H9 (cell line): ENCODE measurements at regions not wholly inside any gene's neighbourhood (a gene's known extent, or its start where the extent isn't known, plus 50 kb on each side); places are given as distances from the start of the nearest gene placed in this dataset.

Source experiments
- DNase-seq: peaks from one replicate; pipeline ENCODE4 v3.0.0-alpha.2; 2017
- H2AFZ ChIP-seq: one replicate; pipeline ENCODE4 v1.6.1; 2013; ENCODE audit warnings: mild to moderate bottlenecking, low read length, control low read depth, moderate library complexity
- H2AK5ac ChIP-seq: 2 replicates; pipeline ENCODE4 v1.6.1; 2013; ENCODE audit warnings: low read length, control low read depth, mixed read lengths; ENCODE audit not compliant: insufficient read length
- H2BK120ac ChIP-seq: one replicate; pipeline ENCODE4 v1.6.1; 2013; ENCODE audit warnings: low read depth, mild to moderate bottlenecking, low read length, control low read depth, inconsistent platforms; ENCODE audit not compliant: poor library complexity, severe bottlenecking
- H2BK12ac ChIP-seq: 2 replicates; pipeline ENCODE4 v1.6.1; 2013; ENCODE audit warnings: low read length, control low read depth, mixed read lengths, low read depth; ENCODE audit not compliant: insufficient read length
- H2BK15ac ChIP-seq: 2 replicates; pipeline ENCODE4 v1.6.1; 2013; ENCODE audit warnings: low read depth, low read length, control low read depth
- H2BK20ac ChIP-seq: one replicate; pipeline ENCODE4 v1.6.1; 2013; ENCODE audit warnings: low read depth, mild to moderate bottlenecking, low read length, control low read depth, inconsistent platforms; ENCODE audit not compliant: poor library complexity, severe bottlenecking
- H2BK5ac ChIP-seq: 2 replicates; pipeline ENCODE4 v1.6.1; 2013; ENCODE audit warnings: low read length, control low read depth, mixed read lengths; ENCODE audit not compliant: insufficient read length
- H3K14ac ChIP-seq: 2 replicates; pipeline ENCODE4 v1.6.1; 2013; ENCODE audit warnings: low read length, control low read depth; ENCODE audit not compliant: insufficient read depth
- H3K18ac ChIP-seq: 2 replicates; pipeline ENCODE4 v1.6.1; 2013; ENCODE audit warnings: low read depth, mild to moderate bottlenecking, mixed read lengths, low read length, control low read depth; ENCODE audit not compliant: insufficient read length
- H3K23ac ChIP-seq: 2 replicates; pipeline ENCODE4 v1.6.1; 2013; ENCODE audit warnings: low read length, control low read depth, mixed read lengths, low read depth; ENCODE audit not compliant: insufficient read length
- H3K23me2 ChIP-seq: 2 replicates; pipeline ENCODE4 v1.6.1; 2013; ENCODE audit warnings: low read depth, mild to moderate bottlenecking, mixed read lengths, low read length, control low read depth; ENCODE audit not compliant: insufficient read length, poor library complexity, severe bottlenecking
- H3K27ac ChIP-seq: 2 replicates; pipeline ENCODE4 v1.5.1; 2013; ENCODE audit warnings: low read length, control low read depth, mixed read lengths, low read depth; ENCODE audit not compliant: insufficient read length
- H3K27me3 ChIP-seq: 2 replicates; pipeline ENCODE4 v1.6.1; 2013; ENCODE audit warnings: low read length, control low read depth, inconsistent platforms; ENCODE audit not compliant: insufficient read depth
- H3K4ac ChIP-seq: 2 replicates; pipeline ENCODE4 v1.6.1; 2013; ENCODE audit warnings: low read depth, mild to moderate bottlenecking, control low read depth, inconsistent platforms, low read length, moderate library complexity
- H3K4me1 ChIP-seq: 2 replicates; pipeline ENCODE4 v1.6.1; 2013; ENCODE audit warnings: low read length, control low read depth, inconsistent platforms; ENCODE audit not compliant: insufficient read depth
- H3K4me2 ChIP-seq: 2 replicates; pipeline ENCODE4 v1.6.1; 2013; ENCODE audit warnings: low read length, control low read depth, mixed read lengths; ENCODE audit not compliant: insufficient read length, insufficient read depth
- H3K56ac ChIP-seq: 2 replicates; pipeline ENCODE4 v1.6.1; 2013; ENCODE audit warnings: low read depth, mild to moderate bottlenecking, mixed read lengths, low read length, control low read depth; ENCODE audit not compliant: insufficient read length
- H3K79me1 ChIP-seq: 2 replicates; pipeline ENCODE4 v1.6.1; 2013; ENCODE audit warnings: low read depth, mild to moderate bottlenecking, moderate library complexity, low read length, control low read depth, inconsistent platforms; ENCODE audit not compliant: insufficient read depth, poor library complexity, severe bottlenecking
- H3K79me2 ChIP-seq: 2 replicates; pipeline ENCODE4 v1.6.1; 2013; ENCODE audit warnings: low read length, control low read depth, inconsistent platforms; ENCODE audit not compliant: insufficient read depth
- H3K9ac ChIP-seq: 2 replicates; pipeline ENCODE4 v1.6.1; 2013; ENCODE audit warnings: low read length, control low read depth, mixed read lengths; ENCODE audit not compliant: insufficient read length; ENCODE audit errors: extremely low read depth
- H3K9me3 ChIP-seq: one replicate; pipeline ENCODE4 v1.6.1; 2013; ENCODE audit warnings: low read depth, low read length, inconsistent platforms; ENCODE audit not compliant: control insufficient read depth
- H3T11ph ChIP-seq: one replicate; pipeline ENCODE4 v1.6.1; 2013; ENCODE audit warnings: mild to moderate bottlenecking, low read length, control low read depth, inconsistent platforms
- H4K20me1 ChIP-seq: one replicate; pipeline ENCODE4 v1.6.1; 2013; ENCODE audit not compliant: control insufficient read depth, insufficient read length, insufficient read depth
- H4K5ac ChIP-seq: 2 replicates; pipeline ENCODE4 v1.6.1; 2013; ENCODE audit warnings: low read depth, mild to moderate bottlenecking, mixed read lengths, low read length, control low read depth; ENCODE audit not compliant: insufficient read length
- H4K8ac ChIP-seq: replicated peaks from 2 replicates; pipeline ENCODE4 v1.6.1; 2013; ENCODE audit warnings: low read length, control low read depth, mixed read lengths, low read depth; ENCODE audit not compliant: insufficient read length
- H4K91ac ChIP-seq: 2 replicates; pipeline ENCODE4 v1.6.1; 2013; ENCODE audit warnings: low read depth, mild to moderate bottlenecking, moderate library complexity, mixed read lengths, low read length, control low read depth; ENCODE audit not compliant: insufficient read length
- H3K27ac Mint-ChIP-seq, 3 experiments: 2 replicates in 2 of 3; 3 replicates in 1 of 3; pipeline ENCODE4 v1.8.0; 2020 to 2021; ENCODE audit warnings: mixed read lengths in 3 of 3, mild to moderate bottlenecking in 1 of 3, moderate library complexity in 1 of 3
- H3K27me3 Mint-ChIP-seq: 2 replicates; pipeline ENCODE4 v1.8.0; 2021; ENCODE audit warnings: low read depth, mild to moderate bottlenecking, moderate library complexity, mixed read lengths
- H3K36me3 Mint-ChIP-seq, 3 experiments: 2 replicates in 2 of 3; 3 replicates in 1 of 3; pipeline ENCODE4 v1.8.0; 2020 to 2021; ENCODE audit warnings: low read depth in 3 of 3, mixed read lengths in 3 of 3; ENCODE audit not compliant: insufficient read depth in 1 of 3
- H3K4me1 Mint-ChIP-seq, 2 experiments: 2 replicates each; pipeline ENCODE4 v1.8.0; 2020; ENCODE audit warnings: mixed read lengths in 2 of 2
- H3K4me3 Mint-ChIP-seq, 2 experiments: 2 replicates in 1 of 2; 3 replicates in 1 of 2; pipeline ENCODE4 v1.8.0; 2020 to 2021; ENCODE audit warnings: mild to moderate bottlenecking in 2 of 2, mixed read lengths in 2 of 2, moderate library complexity in 1 of 2
- H3K9me3 Mint-ChIP-seq, 2 experiments: 2 replicates in 1 of 2; 3 replicates in 1 of 2; pipeline ENCODE4 v1.8.0; 2020; ENCODE audit warnings: mild to moderate bottlenecking in 2 of 2, mixed read lengths in 2 of 2, moderate library complexity in 1 of 2
- CTCF ChIP-seq: fragments of 200-600 bp; sonication (generic); conservative IDR thresholded peaks from 3 replicates; pipeline ENCODE4 v1.8.0; 2021; ENCODE audit warnings: antibody characterized with exemption, mild to moderate bottlenecking
- WGBS: extraction: QIAGEN DNeasy Blood & Tissue Kit; methylation state at CpG from one replicate; pipeline ENCODE4 v1.1.7; 2013; ENCODE audit warnings: missing lambda C conversion rate, low lambda C conversion rate, mixed read lengths; ENCODE audit not compliant: insufficient read length; ENCODE audit errors: extremely low coverage; 5-methylcytosine and 5-hydroxymethylcytosine counted together

- H4K8ac ChIP-seq: no peak overlapping the region
- H4K5ac ChIP-seq: no peak overlapping the region
- no peak overlapping the region for H3K9ac ChIP-seq
- H3K23me2 ChIP-seq: no peaks in the 10 kb centered on the region
- no peak overlapping the region for H3K27ac ChIP-seq
- no peak overlapping the region for H2BK20ac ChIP-seq
- no CpG with 5 or more reads among the region's 8 CpGs for WGBS
- H2BK120ac ChIP-seq: no peak overlapping the region
- H3K79me2 ChIP-seq: no peaks in the 10 kb centered on the region
- H2BK15ac ChIP-seq: no peak overlapping the region
- no peak overlapping the region for H3K18ac ChIP-seq
- peaks cover 4% of the 10 kb centered on the region; the same call in 1 of the 2 replicates for H3K4me1 ChIP-seq
- H2BK12ac ChIP-seq: no peak overlapping the region
- no peak overlapping the region for H3T11ph ChIP-seq
- no peak overlapping the region for H3K4me3 Mint-ChIP-seq
- H2AFZ ChIP-seq: no peak overlapping the region
- H3K79me1 ChIP-seq: no peaks in the 10 kb centered on the region
- H3K4me1 Mint-ChIP-seq: peaks cover 13 to 18% of the 10 kb centered on the region in 2 experiments
- no peak overlapping the region for H4K91ac ChIP-seq
- peaks cover 2 to 6% (median 5%) of the 10 kb centered on the region in 3 experiments; a peak in 5 of 7 replicates for H3K36me3 Mint-ChIP-seq
- no peak for DNase-seq
- H3K27me3 Mint-ChIP-seq: peaks cover 2% of the 10 kb centered on the region
- peak overlapping the region; percentile 38; the same call in 1 of the 2 replicates for H3K14ac ChIP-seq
- H3K27ac Mint-ChIP-seq: no peak overlapping the region
- H3K4ac ChIP-seq: no peak overlapping the region
- TF ChIP-seq CTCF: no peak
- H2BK5ac ChIP-seq: no peak overlapping the region
- H3K4me2 ChIP-seq: no peak overlapping the region
- H3K23ac ChIP-seq: no peak overlapping the region
- no peaks in the 10 kb centered on the region for H3K27me3 ChIP-seq
- H3K9me3 Mint-ChIP-seq: peaks cover 5 to 22% of the 10 kb centered on the region in 2 experiments
- H2AK5ac ChIP-seq: no peak overlapping the region
- H3K56ac ChIP-seq: no peak overlapping the region
- no peaks in the 10 kb centered on the region for H4K20me1 ChIP-seq
- H3K9me3 ChIP-seq: no peaks in the 10 kb centered on the region
These were observed 263.5 kb downstream of the ZEB1 start for GRCh38 chr10:31582365-31583052.
